ENCODE measurements at regions not wholly inside any gene's neighbourhood (a gene's known extent, or its start where the extent isn't known, plus 50 kb on each side); places are given as distances from the start of the nearest gene placed in this dataset.
"Not testable (repeated sequence)": the region's sequence is repeated elsewhere in the genome, so short reads cannot be mapped to it uniquely, and the experiment has no call there.

GRCh38 chr5:123717139-123717538, 205.2 kb downstream of the CSNK1G3 start:
- DNase-seq, result peak; percentile 33 to 55
- no peak overlapping the region for H3K27ac ChIP-seq
- no peaks in the 10 kb centered on the region for H3K27me3 ChIP-seq

DNA sequence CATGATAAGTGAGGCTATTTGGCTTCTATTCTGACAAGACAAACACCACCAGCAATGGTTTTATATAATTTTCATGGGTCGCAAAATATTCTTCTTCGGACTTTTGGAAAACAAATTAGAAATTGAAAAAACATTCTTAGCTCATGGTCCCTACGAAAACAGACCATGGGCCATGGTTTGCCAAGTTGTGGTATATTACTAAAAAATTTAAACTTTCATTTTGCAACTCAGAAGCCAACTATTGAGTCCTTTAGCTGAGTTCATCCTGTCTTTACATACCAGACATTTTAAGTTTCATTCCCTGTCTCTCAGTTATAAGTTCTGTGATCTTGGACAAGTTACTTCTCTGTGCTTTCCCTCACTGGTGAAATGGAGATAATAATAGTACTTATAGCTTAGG, 198.1 kb downstream of the CSNK1G3 start:
- Histone ChIP-seq H3K4me1 (peaks cover 12% of the 10 kb centered on the region; the same call in 1 of the 2 replicates), H3K9me3 (replicated peaks) (no peaks in the 10 kb centered on the region; the same call in 1 of the 2 replicates), H3K27me3 (no peaks in the 10 kb centered on the region), H3K4me3 (no peak overlapping the region), H3K36me3 (no peaks in the 10 kb centered on the region), H3K27ac (no peak overlapping the region)
- DNase-seq, result no peak

More at GRCh38 chr5:123717139-123717538, 205.2 kb downstream of the CSNK1G3 start:
- Histone ChIP-seq H3K4me1 (peaks cover 9% of the 10 kb centered on the region; the same call in 1 of the 2 replicates), H3K36me3 (no peaks in the 10 kb centered on the region), H3K4me3 (no peak overlapping the region), H3K9me3 (replicated peaks) (no peaks in the 10 kb centered on the region)

DNA sequence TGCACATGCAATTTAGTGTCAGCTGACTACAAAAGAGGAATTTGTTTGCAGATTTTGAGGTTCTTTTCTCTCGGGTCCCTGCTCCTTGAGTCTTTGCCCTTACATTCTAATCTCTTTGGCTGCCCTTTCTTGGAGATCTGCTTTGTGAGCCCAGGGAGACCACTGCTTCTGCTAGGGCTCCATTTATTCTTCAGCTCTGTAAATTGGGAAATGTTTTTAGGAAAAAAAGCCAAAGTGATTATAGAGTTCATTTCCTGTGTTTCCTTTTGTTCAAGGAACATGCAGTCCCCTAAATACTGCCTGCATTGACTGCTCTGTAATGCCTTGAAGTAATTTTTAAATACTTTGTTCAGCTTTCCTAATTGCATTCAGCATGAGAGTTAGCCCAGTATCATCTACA, 197.4 kb downstream of the CSNK1G3 start:
- H3K4me1 ChIP-seq, result peaks cover 12% of the 10 kb centered on the region; the same call in 1 of the 2 replicates
- DNase-seq, result no peak
- H3K4me3 ChIP-seq, result no peak overlapping the region
- no peaks in the 10 kb centered on the region for H3K27me3 ChIP-seq
- H3K9me3 ChIP-seq (replicated peaks), result no peaks in the 10 kb centered on the region; the same call in 1 of the 2 replicates
- H3K36me3 ChIP-seq, result no peaks in the 10 kb centered on the region
- H3K27ac ChIP-seq, result no peak overlapping the region

DNA sequence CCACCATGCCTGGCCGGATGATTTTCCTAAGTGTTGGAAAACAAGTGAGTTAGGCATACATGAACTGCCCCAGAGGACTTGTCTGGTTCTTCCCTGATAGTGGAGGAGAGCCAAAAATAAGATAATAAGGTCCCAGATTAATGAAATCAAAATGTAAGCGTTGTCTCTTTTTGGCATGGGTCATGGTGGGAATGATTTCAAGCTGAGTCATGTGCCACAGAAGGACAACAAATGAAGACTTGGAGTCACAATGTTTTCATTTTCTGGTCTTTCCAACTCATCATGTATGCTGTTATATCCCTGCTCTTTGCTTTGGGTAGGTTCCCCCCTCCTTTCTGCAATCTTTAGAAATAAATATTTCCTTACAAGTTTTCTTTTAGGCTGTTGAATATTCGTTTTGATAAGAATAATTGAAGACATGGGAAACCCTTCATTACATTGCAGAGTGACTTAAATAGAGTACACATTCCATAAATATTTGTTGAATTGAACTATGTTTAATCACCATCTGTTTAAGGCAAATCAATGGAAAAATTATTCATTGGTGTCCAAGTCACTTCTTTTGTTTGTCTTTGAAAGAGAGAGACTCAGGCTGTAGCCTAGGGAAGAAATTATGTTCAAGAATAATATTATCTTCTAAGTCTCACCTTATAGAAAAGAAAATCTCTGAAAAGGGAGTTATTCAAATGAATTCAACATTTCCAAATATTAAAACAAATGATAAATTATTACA, 196.3 kb downstream of the CSNK1G3 start:
- Histone ChIP-seq H3K27me3 (no peaks in the 10 kb centered on the region), H3K27ac (no peak overlapping the region), H3K4me1 (peaks cover 12% of the 10 kb centered on the region; the same call in 1 of the 2 replicates), H3K4me3 (no peak overlapping the region), H3K9me3 (replicated peaks) (no peaks in the 10 kb centered on the region; the same call in 1 of the 2 replicates), H3K36me3 (no peaks in the 10 kb centered on the region)
- peak in 1 of 2 experiments; percentile 5 for DNase-seq

DNA sequence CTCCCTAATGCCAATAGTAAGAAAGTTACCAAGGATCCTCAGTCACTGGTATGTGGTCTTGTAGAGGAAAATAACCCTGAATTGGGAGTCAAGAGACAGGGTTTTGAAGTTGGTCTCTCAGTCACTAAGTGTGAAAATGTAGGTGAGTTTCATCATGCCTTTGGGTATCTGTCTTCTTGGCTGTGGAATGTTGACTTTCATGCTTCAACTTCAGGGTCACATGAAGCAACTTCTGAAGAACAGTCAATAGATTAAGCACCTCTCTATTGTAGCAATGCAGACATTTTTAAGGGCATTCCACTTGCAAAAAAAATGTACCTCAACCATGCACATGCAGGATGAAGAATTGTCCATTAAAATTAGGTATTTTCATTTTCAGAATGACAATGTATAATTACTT, 194.6 kb downstream of the CSNK1G3 start:
- Histone ChIP-seq H3K27ac (no peak overlapping the region), H3K4me3 (no peak overlapping the region), H3K9me3 (replicated peaks) (no peaks in the 10 kb centered on the region; the same call in 1 of the 2 replicates), H3K36me3 (no peaks in the 10 kb centered on the region), H3K27me3 (no peaks in the 10 kb centered on the region), H3K4me1 (peaks cover 12% of the 10 kb centered on the region; the same call in 1 of the 2 replicates)
- no peak for DNase-seq

DNA sequence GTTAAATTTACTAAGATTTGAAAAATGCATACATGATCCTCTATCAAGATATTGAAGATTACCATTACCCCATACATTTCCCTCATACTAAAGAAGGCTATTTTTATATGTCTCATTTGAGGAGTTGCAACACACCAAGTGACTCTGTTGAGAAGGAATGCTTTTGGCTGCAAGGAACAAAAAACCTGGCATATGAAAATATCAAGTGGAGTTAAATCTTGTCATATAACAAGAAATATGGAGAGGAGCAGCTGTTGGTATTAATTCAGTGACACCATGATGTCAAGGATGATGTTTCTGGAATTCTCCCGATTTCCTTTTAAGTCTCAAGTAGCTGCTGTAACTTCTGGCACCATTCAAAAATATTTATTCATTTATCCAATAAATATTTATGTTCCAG, 193.8 kb downstream of the CSNK1G3 start:
- H3K4me3 ChIP-seq, result no peak overlapping the region
- no peaks in the 10 kb centered on the region; the same call in 1 of the 2 replicates for H3K9me3 ChIP-seq (replicated peaks)
- DNase-seq, result no peak
- H3K27ac ChIP-seq, result no peak overlapping the region
- H3K4me1 ChIP-seq, result peaks cover 16% of the 10 kb centered on the region; the same call in 1 of the 2 replicates
- no peaks in the 10 kb centered on the region for H3K36me3 ChIP-seq
- no peaks in the 10 kb centered on the region for H3K27me3 ChIP-seq

DNA sequence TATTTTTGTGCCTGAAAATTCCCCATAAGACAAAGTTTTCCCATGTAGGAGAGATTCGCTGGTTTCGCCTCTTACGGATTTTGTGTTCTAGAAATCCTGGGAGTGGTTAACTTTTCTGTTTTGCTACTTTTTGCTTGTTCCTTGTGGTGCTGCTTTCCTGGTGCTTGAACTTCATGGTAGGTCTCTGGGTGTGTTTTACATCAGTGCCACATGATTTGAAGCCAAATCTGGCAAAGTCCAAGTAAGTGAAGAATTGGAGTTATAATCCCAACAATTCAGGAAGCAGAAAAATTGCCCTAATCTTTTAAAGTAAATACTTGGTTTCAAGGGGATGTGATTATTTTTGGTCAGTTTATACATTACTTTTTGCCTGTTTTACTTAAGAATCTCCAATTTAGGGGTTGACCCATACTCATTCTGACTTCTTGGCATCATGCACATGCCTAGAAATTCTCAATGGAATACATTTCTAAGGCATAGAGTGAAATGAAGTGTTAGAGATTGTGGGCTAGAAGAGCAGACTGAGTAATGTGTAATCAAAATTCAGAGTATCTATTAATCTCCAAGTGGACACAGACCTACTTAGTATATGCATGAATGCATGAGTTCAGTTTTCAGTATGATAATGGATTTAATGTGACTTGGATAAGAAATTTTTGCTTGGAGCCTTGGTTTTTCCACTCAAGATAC, 189.7 kb downstream of the CSNK1G3 start:
- Histone ChIP-seq H3K4me3 (no peak overlapping the region), H3K4me1 (peaks cover 8% of the 10 kb centered on the region), H3K27me3 (no peaks in the 10 kb centered on the region), H3K27ac (no peak overlapping the region), H3K9me3 (replicated peaks) (no peaks in the 10 kb centered on the region), H3K36me3 (no peaks in the 10 kb centered on the region)
- no peak for DNase-seq

GRCh38 chr5:123700624-123701287, 188.8 kb downstream of the CSNK1G3 start:
- Histone ChIP-seq H3K4me3 (no peak overlapping the region), H3K27me3 (no peaks in the 10 kb centered on the region), H3K9me3 (replicated peaks) (no peaks in the 10 kb centered on the region), H3K36me3 (no peaks in the 10 kb centered on the region), H3K4me1 (peaks cover 8% of the 10 kb centered on the region), H3K27ac (peak overlapping the region; percentile 20; the same call in 1 of the 2 replicates)
- peak in 1 of 2 experiments; percentile 10 for DNase-seq

- Histone ChIP-seq H3K27ac (no peak overlapping the region), H3K36me3 (no peaks in the 10 kb centered on the region), H3K4me1 (peaks cover 8% of the 10 kb centered on the region), H3K4me3 (no peak overlapping the region), H3K27me3 (no peaks in the 10 kb centered on the region), H3K9me3 (replicated peaks) (no peaks in the 10 kb centered on the region)
- no peak for DNase-seq
These were observed 187.6 kb downstream of the CSNK1G3 start for GRCh38 chr5:123699571-123699970.

- not testable (repeated sequence) for H3K27me3 ChIP-seq; H3K4me1 ChIP-seq; H3K27ac ChIP-seq; H3K36me3 ChIP-seq; DNase-seq; H3K4me3 ChIP-seq; H3K9me3 ChIP-seq (replicated peaks)
These were observed 187.0 kb downstream of the CSNK1G3 start for GRCh38 chr5:123698937-123699336.

- Histone ChIP-seq H3K27ac (no peak overlapping the region), H3K27me3 (no peaks in the 10 kb centered on the region), H3K36me3 (no peaks in the 10 kb centered on the region), H3K4me1 (peaks cover 8% of the 10 kb centered on the region), H3K9me3 (replicated peaks) (no peaks in the 10 kb centered on the region), H3K4me3 (no peak overlapping the region)
- DNase-seq, result peak in 1 of 2 experiments; percentile 22
These were observed 185.0 kb downstream of the CSNK1G3 start for GRCh38 chr5:123696921-123697341.

- H3K27ac ChIP-seq, result no peak overlapping the region
- no peaks in the 10 kb centered on the region for H3K4me1 ChIP-seq
- no peaks in the 10 kb centered on the region for H3K27me3 ChIP-seq
- H3K4me3 ChIP-seq, result no peak overlapping the region
- DNase-seq, result no peak
- no peaks in the 10 kb centered on the region for H3K9me3 ChIP-seq (replicated peaks)
- H3K36me3 ChIP-seq, result no peaks in the 10 kb centered on the region
These were observed 178.8 kb downstream of the CSNK1G3 start for GRCh38 chr5:123690821-123691220.

GRCh38 chr5:123681061-123681460, 169.1 kb downstream of the CSNK1G3 start:
- no peak overlapping the region for H3K27ac ChIP-seq
- H3K4me1 ChIP-seq, result no peaks in the 10 kb centered on the region
- H3K9me3 ChIP-seq (replicated peaks), result peaks cover 5% of the 10 kb centered on the region; the same call in 1 of the 2 replicates
- DNase-seq, result no peak
- H3K36me3 ChIP-seq, result no peaks in the 10 kb centered on the region
- H3K27me3 ChIP-seq, result no peaks in the 10 kb centered on the region
- H3K4me3 ChIP-seq, result no peak overlapping the region

GRCh38 chr5:123673107-123673506, 161.1 kb downstream of the CSNK1G3 start:
- H3K4me1 ChIP-seq, result peaks cover 23% of the 10 kb centered on the region
- no peaks in the 10 kb centered on the region for H3K27me3 ChIP-seq
- no peak overlapping the region for H3K4me3 ChIP-seq
- H3K27ac ChIP-seq, result peak overlapping the region; percentile 15
- peak; percentile 65 to 73 for DNase-seq
- H3K9me3 ChIP-seq (replicated peaks), result peaks cover 3% of the 10 kb centered on the region; the same call in 1 of the 2 replicates
- no peaks in the 10 kb centered on the region for H3K36me3 ChIP-seq

All from SJCRH30 (cell line).